ENCODE measurements at regions not wholly inside any gene's neighbourhood (a gene's known extent, or its start where the extent isn't known, plus 50 kb on each side); places are given as distances from the start of the nearest gene placed in this dataset.

DNA sequence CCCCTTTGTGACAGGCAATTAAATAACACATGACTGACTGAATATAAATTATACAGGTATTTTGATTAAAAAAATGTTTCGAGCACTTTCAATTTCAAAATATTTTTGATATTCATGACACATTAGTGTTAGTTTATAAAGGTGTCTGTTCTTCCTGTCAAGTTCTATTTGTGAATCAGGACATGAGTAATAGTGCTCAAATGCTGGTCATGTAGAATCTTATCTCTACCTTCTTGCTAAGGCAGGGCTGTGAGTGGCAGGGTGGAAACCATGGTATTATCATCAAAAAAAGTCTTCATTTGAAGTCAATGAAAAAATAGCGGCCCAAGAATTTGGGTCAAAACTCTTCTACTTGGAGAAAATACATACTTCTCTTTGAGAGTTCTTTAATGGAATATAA is 250.2 kb downstream of the DACT1 start:
- BruUV-seq (replicated peaks), result no TSS peak
- TF ChIP-seq, protein P1, sequence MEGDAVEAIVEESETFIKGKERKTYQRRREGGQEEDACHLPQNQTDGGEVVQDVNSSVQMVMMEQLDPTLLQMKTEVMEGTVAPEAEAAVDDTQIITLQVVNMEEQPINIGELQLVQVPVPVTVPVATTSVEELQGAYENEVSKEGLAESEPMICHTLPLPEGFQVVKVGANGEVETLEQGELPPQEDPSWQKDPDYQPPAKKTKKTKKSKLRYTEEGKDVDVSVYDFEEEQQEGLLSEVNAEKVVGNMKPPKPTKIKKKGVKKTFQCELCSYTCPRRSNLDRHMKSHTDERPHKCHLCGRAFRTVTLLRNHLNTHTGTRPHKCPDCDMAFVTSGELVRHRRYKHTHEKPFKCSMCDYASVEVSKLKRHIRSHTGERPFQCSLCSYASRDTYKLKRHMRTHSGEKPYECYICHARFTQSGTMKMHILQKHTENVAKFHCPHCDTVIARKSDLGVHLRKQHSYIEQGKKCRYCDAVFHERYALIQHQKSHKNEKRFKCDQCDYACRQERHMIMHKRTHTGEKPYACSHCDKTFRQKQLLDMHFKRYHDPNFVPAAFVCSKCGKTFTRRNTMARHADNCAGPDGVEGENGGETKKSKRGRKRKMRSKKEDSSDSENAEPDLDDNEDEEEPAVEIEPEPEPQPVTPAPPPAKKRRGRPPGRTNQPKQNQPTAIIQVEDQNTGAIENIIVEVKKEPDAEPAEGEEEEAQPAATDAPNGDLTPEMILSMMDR (IDR thresholded peaks at IDR 0.05; ENCODE audit: unreplicated experiment), result no peak
- Mint-ChIP-seq H3K36me3 (ENCODE audit: insufficient read depth, unreplicated experiment) (no peaks in the 10 kb centered on the region), H3K4me3 (ENCODE audit: unreplicated experiment) (no peak overlapping the region), H3K9me3 (ENCODE audit: unreplicated experiment) (peaks cover 6% of the 10 kb centered on the region), H3K27me3 (ENCODE audit: insufficient read depth, unreplicated experiment) (peaks cover 50% of the 10 kb centered on the region), H3K27ac (ENCODE audit: low read depth, unreplicated experiment) (no peak overlapping the region), H3K4me1 (ENCODE audit: insufficient read depth, unreplicated experiment) (no peaks in the 10 kb centered on the region)
- CTCF ChIA-PET, result interaction anchor here (0.6 kb wide), 1 partner anchor 1011 kb away, joined by 3 read pairs; no protein-coding TSS in a partner anchor
- intact Hi-C loops (cut with micrococcal nuclease), result no loop called here
- no peak for DNase-seq (ENCODE audit: unreplicated experiment)
- POLR2A ChIA-PET, result no interaction called here

DNA sequence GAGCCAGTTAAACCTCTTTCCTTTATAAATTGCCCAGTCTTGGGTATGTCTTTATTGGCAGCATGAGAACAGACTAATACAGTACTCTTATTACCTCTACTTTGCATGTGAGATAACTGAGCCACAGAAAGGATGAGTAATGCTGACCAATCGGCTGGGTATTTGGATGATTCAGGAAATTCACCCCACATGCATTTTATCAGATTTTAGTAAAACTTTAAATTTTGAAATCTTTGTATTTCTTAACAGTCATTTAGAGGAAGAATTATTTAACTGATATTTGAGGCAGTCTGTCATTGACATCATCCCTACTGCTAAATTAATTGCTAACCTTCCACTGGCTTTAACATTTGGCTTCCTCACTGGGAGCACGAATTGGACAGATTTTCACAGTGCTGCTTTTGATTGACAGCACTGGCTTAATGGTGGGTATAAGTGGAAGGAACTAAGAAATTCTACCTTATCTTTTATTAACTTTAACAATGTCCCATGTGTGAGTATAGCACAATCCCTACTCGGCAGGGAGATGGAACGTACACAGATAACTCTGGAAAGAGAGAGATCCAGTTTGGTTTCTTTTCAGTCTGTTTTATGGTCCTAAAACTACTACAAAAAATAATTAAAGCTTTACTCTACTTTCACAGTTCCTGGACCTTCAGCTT is 261.0 kb downstream of the DACT1 start:
- Mint-ChIP-seq H3K27me3 (ENCODE audit: insufficient read depth, unreplicated experiment) (peaks cover 12% of the 10 kb centered on the region), H3K4me3 (ENCODE audit: unreplicated experiment) (no peak overlapping the region), H3K36me3 (ENCODE audit: insufficient read depth, unreplicated experiment) (no peaks in the 10 kb centered on the region), H3K9me3 (ENCODE audit: unreplicated experiment) (no peaks in the 10 kb centered on the region), H3K4me1 (ENCODE audit: insufficient read depth, unreplicated experiment) (peaks cover 5% of the 10 kb centered on the region), H3K27ac (ENCODE audit: low read depth, unreplicated experiment) (no peak overlapping the region)
- TF ChIP-seq, protein P1 (IDR thresholded peaks at IDR 0.05; ENCODE audit: unreplicated experiment), result no peak
- BruUV-seq (replicated peaks), result no TSS peak
- CTCF ChIA-PET, result no interaction called here
- DNase-seq (ENCODE audit: unreplicated experiment), result peak; percentile 63
- intact Hi-C loops (cut with micrococcal nuclease), result no loop called here
- POLR2A ChIA-PET, result no interaction called here

DNA sequence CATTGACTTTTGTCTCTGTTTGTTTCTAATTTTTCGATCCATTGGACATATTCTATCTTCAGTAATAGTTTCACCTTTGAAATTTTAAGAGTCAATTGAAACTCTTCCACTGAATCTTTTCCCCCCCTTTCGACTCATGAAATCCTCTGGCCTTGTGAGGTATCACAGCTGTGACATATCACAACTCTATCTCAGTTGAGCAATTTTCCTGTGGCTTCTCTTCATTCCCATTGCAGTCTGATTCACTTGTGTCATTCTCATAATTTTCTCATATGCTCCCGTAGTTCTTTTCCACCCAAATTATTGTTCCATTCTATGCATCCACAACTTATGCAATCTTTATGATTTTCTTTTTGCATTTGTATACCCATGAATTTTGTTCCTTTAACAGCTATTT is 261.6 kb downstream of the DACT1 start:
- peak; percentile 37 for DNase-seq (ENCODE audit: unreplicated experiment)
- TF ChIP-seq, protein P1 (IDR thresholded peaks at IDR 0.05; ENCODE audit: unreplicated experiment), result no peak
- CTCF ChIA-PET, result interaction anchor here (0.7 kb wide), 1 partner anchor 19 kb away, joined by 3 read pairs; no protein-coding TSS in a partner anchor
- Mint-ChIP-seq H3K27me3 (ENCODE audit: insufficient read depth, unreplicated experiment) (peaks cover 12% of the 10 kb centered on the region), H3K4me1 (ENCODE audit: insufficient read depth, unreplicated experiment) (peaks cover 5% of the 10 kb centered on the region), H3K9me3 (ENCODE audit: unreplicated experiment) (no peaks in the 10 kb centered on the region), H3K36me3 (ENCODE audit: insufficient read depth, unreplicated experiment) (no peaks in the 10 kb centered on the region), H3K4me3 (ENCODE audit: unreplicated experiment) (no peak overlapping the region), H3K27ac (ENCODE audit: low read depth, unreplicated experiment) (no peak overlapping the region)
- intact Hi-C loops (cut with micrococcal nuclease), result no loop called here
- POLR2A ChIA-PET, result no interaction called here
- no TSS peak for BruUV-seq (replicated peaks)

DNA sequence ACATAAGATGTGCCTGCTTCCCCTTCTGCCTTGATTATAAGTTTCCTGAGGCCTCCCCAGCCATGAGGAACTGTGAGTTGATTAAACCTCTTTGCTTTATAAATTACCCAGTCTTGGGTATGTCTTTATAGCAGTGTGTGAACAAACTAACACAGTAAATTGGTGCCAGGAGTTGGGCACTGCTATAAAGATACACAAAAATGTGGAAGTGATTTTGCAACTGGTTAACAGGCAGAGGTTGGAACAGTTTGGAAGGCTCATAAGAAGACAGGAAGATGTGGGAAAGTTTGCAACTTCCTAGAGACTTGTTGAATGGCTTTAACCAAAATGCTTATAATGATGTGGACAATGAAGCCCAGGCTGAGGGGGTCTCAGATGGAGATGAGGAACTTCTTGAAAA is 264.1 kb downstream of the DACT1 start:
- intact Hi-C loops (cut with micrococcal nuclease), result no loop called here
- no peak for DNase-seq (ENCODE audit: unreplicated experiment)
- Mint-ChIP-seq H3K4me1 (ENCODE audit: insufficient read depth, unreplicated experiment) (peaks cover 5% of the 10 kb centered on the region), H3K27ac (ENCODE audit: low read depth, unreplicated experiment) (no peak overlapping the region), H3K9me3 (ENCODE audit: unreplicated experiment) (no peaks in the 10 kb centered on the region), H3K27me3 (ENCODE audit: insufficient read depth, unreplicated experiment) (peaks cover 14% of the 10 kb centered on the region), H3K36me3 (ENCODE audit: insufficient read depth, unreplicated experiment) (no peaks in the 10 kb centered on the region), H3K4me3 (ENCODE audit: unreplicated experiment) (no peak overlapping the region)
- POLR2A ChIA-PET, result no interaction called here
- TF ChIP-seq, protein P1 (IDR thresholded peaks at IDR 0.05; ENCODE audit: unreplicated experiment), result no peak
- BruUV-seq (replicated peaks), result no TSS peak
- CTCF ChIA-PET, result no interaction called here

All from MCF 10A (cell line).